Coronary artery (tissue), 2 donors: ENCODE measurements at regions not wholly inside any gene's neighbourhood (a gene's known extent, or its start where the extent isn't known, plus 50 kb on each side); places are given as distances from the start of the nearest gene placed in this dataset.

Experiments
- DNase-seq: peaks from one replicate; pipeline ENCODE4 v3.0.0-alpha.2; 2017; ENCODE audit warnings: low spot score
- H3K27ac ChIP-seq, 2 donors: fragments of 200-600 bp; sonication (generic); one replicate each; pipeline ENCODE4 v1.5.1; 2016 to 2019
- H3K4me3 ChIP-seq: fragments of 200-600 bp; sonication (generic); 2 replicates; pipeline ENCODE4 v1.5.1; 2016; ENCODE audit warnings: mild to moderate bottlenecking, moderate library complexity
- CTCF ChIP-seq: fragments of 200-600 bp; sonication (generic); IDR thresholded peaks from one replicate; pipeline ENCODE4 v1.5.1; 2019; ENCODE audit warnings: antibody characterized with exemption

- no peak overlapping the region for H3K4me3 ChIP-seq
These were observed 222.6 kb downstream of the SOD2 start for GRCh38 chr6:159470397-159470796.

GRCh38 chr6:159469443-159469842 is 223.6 kb downstream of the SOD2 start:
- H3K4me3 ChIP-seq: no peak overlapping the region
- no peak for TF ChIP-seq CTCF
- DNase-seq: no peak
- no peak overlapping the region for H3K27ac ChIP-seq

More at GRCh38 chr6:159470397-159470796, 222.6 kb downstream of the SOD2 start:
- no peak for DNase-seq
- no peak for TF ChIP-seq CTCF
- H3K27ac ChIP-seq: no peak overlapping the region

- Histone ChIP-seq H3K27ac (no peak overlapping the region), H3K4me3 (no peak overlapping the region)
- TF ChIP-seq CTCF: no peak
- DNase-seq: no peak
These were observed 224.0 kb downstream of the SOD2 start for GRCh38 chr6:159468994-159469393.

- H3K4me3 ChIP-seq: no peak overlapping the region
- no peak for DNase-seq
- no peak for TF ChIP-seq CTCF
- H3K27ac ChIP-seq: no peak overlapping the region
These were observed 225.5 kb downstream of the SOD2 start for GRCh38 chr6:159467473-159468041.

GRCh38 chr6:159466926-159467325 is 226.1 kb downstream of the SOD2 start:
- Histone ChIP-seq H3K4me3 (no peak overlapping the region), H3K27ac (no peak overlapping the region)
- TF ChIP-seq CTCF: no peak
- no peak for DNase-seq

GRCh38 chr6:159464816-159465215 is 228.2 kb downstream of the SOD2 start:
- DNase-seq: no peak
- TF ChIP-seq CTCF: no peak
- no peak overlapping the region for H3K27ac ChIP-seq
- no peak overlapping the region for H3K4me3 ChIP-seq

GRCh38 chr6:159463119-159463829 is 229.8 kb downstream of the SOD2 start:
- no peak overlapping the region for H3K27ac ChIP-seq
- H3K4me3 ChIP-seq: no peak overlapping the region
- DNase-seq: no peak
- TF ChIP-seq CTCF: peak; percentile 20
